C4-2B (cell line): ENCODE measurements at regions not wholly inside any gene's neighbourhood (a gene's known extent, or its start where the extent isn't known, plus 50 kb on each side); places are given as distances from the start of the nearest gene placed in this dataset.

Experiments used
- CTCF ChIP-seq: fragments of 450-650 bp; conservative IDR thresholded peaks from 2 replicates; pipeline ENCODE4 v1.5.1; 2017; ENCODE audit warnings: mild to moderate bottlenecking
- ZFX ChIP-seq: fragments of 450-650 bp; IDR thresholded peaks from 2 replicates; pipeline ENCODE4 v1.6.1; 2017

- no peak for TF ChIP-seq CTCF
- no peak for TF ChIP-seq ZFX
Observed at GRCh38 chr4:19829101-19829500, 422.6 kb upstream of the SLIT2 start.
